SU-DHL-6 (cell line): ENCODE measurements at regions not wholly inside any gene's neighbourhood (a gene's known extent, or its start where the extent isn't known, plus 50 kb on each side); places are given as distances from the start of the nearest gene placed in this dataset.
"Not testable (repeated sequence)": the region's sequence is repeated elsewhere in the genome, so short reads cannot be mapped to it uniquely, and the experiment has no call there.

Experiments used
- H2AFZ ChIP-seq: fragments of 200-600 bp; sonication (generic); 2 replicates; pipeline ENCODE4 v1.6.1; 2014; ENCODE audit warnings: low read depth, mild to moderate bottlenecking, moderate library complexity, mixed read lengths, antibody characterized with exemption, low read length; ENCODE audit not compliant: severe bottlenecking
- H3F3A ChIP-seq: fragments of 200-600 bp; shearing (Covaris generic); 2 replicates; pipeline ENCODE4 v1.6.0; 2016; ENCODE audit warnings: antibody characterized with exemption, mild to moderate bottlenecking; ENCODE audit not compliant: insufficient read depth
- H3K27ac ChIP-seq: fragments of 200-600 bp; sonication (generic); 2 replicates; pipeline ENCODE4 v1.5.1; 2016; ENCODE audit warnings: low read depth, mild to moderate bottlenecking, low read length, moderate library complexity, mixed read lengths
- H3K27me3 ChIP-seq: fragments of 200-600 bp; sonication (generic), shearing (Covaris generic); 2 replicates; pipeline ENCODE4 v1.6.0; 2014; ENCODE audit warnings: mild to moderate bottlenecking, low read length
- H3K36me3 ChIP-seq: fragments of 200-600 bp; sonication (generic); 2 replicates; pipeline ENCODE4 v1.6.1; 2014; ENCODE audit warnings: mild to moderate bottlenecking, low read length, mixed read lengths
- H3K4me2 ChIP-seq: fragments of 300-600, 200-600 bp; shearing (Covaris generic), sonication (generic); 2 replicates; pipeline ENCODE4 v1.6.0; 2014; ENCODE audit warnings: low read length, low read depth, mild to moderate bottlenecking; ENCODE audit not compliant: poor library complexity, severe bottlenecking
- H3K4me3 ChIP-seq: fragments of 200-600 bp; sonication (generic); 2 replicates; pipeline ENCODE4 v1.5.1; 2014; ENCODE audit warnings: antibody characterized with exemption, low read length, mild to moderate bottlenecking, mixed read lengths; ENCODE audit not compliant: insufficient read depth, poor library complexity, severe bottlenecking
- H3K79me2 ChIP-seq: fragments of 200-600 bp; sonication (generic); 2 replicates; pipeline ENCODE4 v1.6.1; 2014; ENCODE audit warnings: mild to moderate bottlenecking, low read length, moderate library complexity; ENCODE audit not compliant: insufficient read depth
- H3K9ac ChIP-seq: fragments of 200-600 bp; sonication (generic); 2 replicates; pipeline ENCODE4 v1.7.0; 2014; ENCODE audit warnings: mild to moderate bottlenecking, low read length
- H3K9me2 ChIP-seq: fragments of 200-600 bp; sonication (generic); replicated peaks from 2 replicates; pipeline ENCODE4 v1.6.1; 2014; ENCODE audit warnings: low read length; ENCODE audit not compliant: insufficient read depth
- H3K9me3 ChIP-seq: fragments of 200-600 bp; sonication (generic); 2 replicates; pipeline ENCODE4 v1.6.1; 2014; ENCODE audit warnings: low read length, mixed read lengths; ENCODE audit not compliant: insufficient read depth
- H4K20me1 ChIP-seq: fragments of 200-600 bp; sonication (generic); 2 replicates; pipeline ENCODE4 v1.6.1; 2014; ENCODE audit warnings: low read depth, mild to moderate bottlenecking, antibody characterized with exemption, low read length, moderate library complexity, mixed read lengths
- EZH2phosphoT487 ChIP-seq: fragments of 200-600 bp; sonication (generic), shearing (Covaris generic); conservative IDR thresholded peaks from 2 replicates; pipeline ENCODE4 v1.6.1; 2018; ENCODE audit warnings: mild to moderate bottlenecking, antibody characterized with exemption, low read length, moderate library complexity, mixed read lengths
- TF ChIP-seq, protein P1 (sequence below): fragments of 200-600 bp; sonication (generic); IDR thresholded peaks from one replicate; pipeline ENCODE4 v1.5.1; 2017; ENCODE audit warnings: antibody characterized with exemption, mild to moderate bottlenecking, low read length, moderate library complexity; ENCODE audit not compliant: insufficient read depth, poor library complexity, severe bottlenecking

GRCh38 chr1:224052772-224053171 lies 61.1 kb upstream of the FBXO28 start:
- H3K27me3 ChIP-seq, result no peaks in the 10 kb centered on the region
- H3K4me2 ChIP-seq, result no peak overlapping the region
- H4K20me1 ChIP-seq, result no peaks in the 10 kb centered on the region
- no peaks in the 10 kb centered on the region for H3K79me2 ChIP-seq
- H3K9me3 ChIP-seq, result no peaks in the 10 kb centered on the region
- no peak overlapping the region for H3K9ac ChIP-seq
- TF ChIP-seq, protein P1, sequence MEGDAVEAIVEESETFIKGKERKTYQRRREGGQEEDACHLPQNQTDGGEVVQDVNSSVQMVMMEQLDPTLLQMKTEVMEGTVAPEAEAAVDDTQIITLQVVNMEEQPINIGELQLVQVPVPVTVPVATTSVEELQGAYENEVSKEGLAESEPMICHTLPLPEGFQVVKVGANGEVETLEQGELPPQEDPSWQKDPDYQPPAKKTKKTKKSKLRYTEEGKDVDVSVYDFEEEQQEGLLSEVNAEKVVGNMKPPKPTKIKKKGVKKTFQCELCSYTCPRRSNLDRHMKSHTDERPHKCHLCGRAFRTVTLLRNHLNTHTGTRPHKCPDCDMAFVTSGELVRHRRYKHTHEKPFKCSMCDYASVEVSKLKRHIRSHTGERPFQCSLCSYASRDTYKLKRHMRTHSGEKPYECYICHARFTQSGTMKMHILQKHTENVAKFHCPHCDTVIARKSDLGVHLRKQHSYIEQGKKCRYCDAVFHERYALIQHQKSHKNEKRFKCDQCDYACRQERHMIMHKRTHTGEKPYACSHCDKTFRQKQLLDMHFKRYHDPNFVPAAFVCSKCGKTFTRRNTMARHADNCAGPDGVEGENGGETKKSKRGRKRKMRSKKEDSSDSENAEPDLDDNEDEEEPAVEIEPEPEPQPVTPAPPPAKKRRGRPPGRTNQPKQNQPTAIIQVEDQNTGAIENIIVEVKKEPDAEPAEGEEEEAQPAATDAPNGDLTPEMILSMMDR, result no peak
- no peak for TF ChIP-seq EZH2phosphoT487
- no peaks in the 10 kb centered on the region for H3F3A ChIP-seq
- no peaks in the 10 kb centered on the region for H3K9me2 ChIP-seq
- no peak overlapping the region for H3K4me3 ChIP-seq
- H3K36me3 ChIP-seq, result no peaks in the 10 kb centered on the region
- H2AFZ ChIP-seq, result no peak overlapping the region
- H3K27ac ChIP-seq, result no peak overlapping the region

- not testable (repeated sequence) for H4K20me1 ChIP-seq, H3K27me3 ChIP-seq, H3K9ac ChIP-seq, H3K9me2 ChIP-seq, H3K27ac ChIP-seq, H2AFZ ChIP-seq, H3K36me3 ChIP-seq, H3K79me2 ChIP-seq, H3K9me3 ChIP-seq, H3K4me2 ChIP-seq, H3K4me3 ChIP-seq, H3F3A ChIP-seq
Measured at GRCh38 chr1:224051782-224052181, 62.1 kb upstream of the FBXO28 start.

GRCh38 chr1:224051086-224051406 lies 62.9 kb upstream of the FBXO28 start:
- no peaks in the 10 kb centered on the region for H3K79me2 ChIP-seq
- no peaks in the 10 kb centered on the region for H3F3A ChIP-seq
- H4K20me1 ChIP-seq, result no peaks in the 10 kb centered on the region
- TF ChIP-seq, protein P1, result no peak
- TF ChIP-seq EZH2phosphoT487, result no peak
- no peak overlapping the region for H3K4me3 ChIP-seq
- no peaks in the 10 kb centered on the region for H3K9me2 ChIP-seq
- H3K4me2 ChIP-seq, result no peak overlapping the region
- H3K9ac ChIP-seq, result no peak overlapping the region
- no peaks in the 10 kb centered on the region for H3K27me3 ChIP-seq
- no peaks in the 10 kb centered on the region for H3K36me3 ChIP-seq
- H3K27ac ChIP-seq, result no peak overlapping the region
- H3K9me3 ChIP-seq, result no peaks in the 10 kb centered on the region
- H2AFZ ChIP-seq, result no peak overlapping the region

GRCh38 chr1:224047538-224047937 lies 66.4 kb upstream of the FBXO28 start:
- no peak overlapping the region for H3K9ac ChIP-seq
- H3K27ac ChIP-seq, result no peak overlapping the region
- no peaks in the 10 kb centered on the region for H3K9me3 ChIP-seq
- no peaks in the 10 kb centered on the region for H4K20me1 ChIP-seq
- H3K27me3 ChIP-seq, result no peaks in the 10 kb centered on the region
- H3K36me3 ChIP-seq, result no peaks in the 10 kb centered on the region
- H3F3A ChIP-seq, result no peaks in the 10 kb centered on the region
- no peak overlapping the region for H3K4me2 ChIP-seq
- no peaks in the 10 kb centered on the region for H3K9me2 ChIP-seq
- TF ChIP-seq, protein P1, result no peak
- TF ChIP-seq EZH2phosphoT487, result no peak
- H3K4me3 ChIP-seq, result no peak overlapping the region
- no peaks in the 10 kb centered on the region for H3K79me2 ChIP-seq
- H2AFZ ChIP-seq, result no peak overlapping the region
